ENCODE measurements at regions not wholly inside any gene's neighbourhood (a gene's known extent, or its start where the extent isn't known, plus 50 kb on each side); places are given as distances from the start of the nearest gene placed in this dataset.

DNA sequence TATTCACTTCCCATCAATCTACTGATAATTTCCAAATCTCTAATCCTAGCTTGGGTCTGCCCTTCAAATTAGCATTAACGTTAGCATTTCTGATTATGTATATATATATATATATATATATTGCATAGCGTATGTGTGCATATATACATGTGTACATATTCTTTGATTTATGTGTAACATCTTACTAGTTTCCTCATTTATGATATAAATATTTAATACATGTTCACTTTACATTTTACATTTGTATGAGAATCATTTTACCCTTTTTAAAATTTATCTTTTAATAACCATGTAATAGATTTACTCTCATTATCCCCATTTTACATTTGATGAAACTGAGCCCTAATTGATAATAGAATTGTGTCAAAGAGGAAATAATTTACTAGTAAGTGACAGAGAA lies 164.7 kb downstream of the ZNF648 start:
- TF ChIP-seq, protein P1, sequence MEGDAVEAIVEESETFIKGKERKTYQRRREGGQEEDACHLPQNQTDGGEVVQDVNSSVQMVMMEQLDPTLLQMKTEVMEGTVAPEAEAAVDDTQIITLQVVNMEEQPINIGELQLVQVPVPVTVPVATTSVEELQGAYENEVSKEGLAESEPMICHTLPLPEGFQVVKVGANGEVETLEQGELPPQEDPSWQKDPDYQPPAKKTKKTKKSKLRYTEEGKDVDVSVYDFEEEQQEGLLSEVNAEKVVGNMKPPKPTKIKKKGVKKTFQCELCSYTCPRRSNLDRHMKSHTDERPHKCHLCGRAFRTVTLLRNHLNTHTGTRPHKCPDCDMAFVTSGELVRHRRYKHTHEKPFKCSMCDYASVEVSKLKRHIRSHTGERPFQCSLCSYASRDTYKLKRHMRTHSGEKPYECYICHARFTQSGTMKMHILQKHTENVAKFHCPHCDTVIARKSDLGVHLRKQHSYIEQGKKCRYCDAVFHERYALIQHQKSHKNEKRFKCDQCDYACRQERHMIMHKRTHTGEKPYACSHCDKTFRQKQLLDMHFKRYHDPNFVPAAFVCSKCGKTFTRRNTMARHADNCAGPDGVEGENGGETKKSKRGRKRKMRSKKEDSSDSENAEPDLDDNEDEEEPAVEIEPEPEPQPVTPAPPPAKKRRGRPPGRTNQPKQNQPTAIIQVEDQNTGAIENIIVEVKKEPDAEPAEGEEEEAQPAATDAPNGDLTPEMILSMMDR (IDR thresholded peaks at IDR 0.05) = no peak
- TF ChIP-seq POLR2AphosphoS5 (IDR thresholded peaks at IDR 0.05; ENCODE audit: low read depth, low read length) (no peak), YY1 (IDR thresholded peaks at IDR 0.05; ENCODE audit: low read depth) (no peak), RAD21 (IDR thresholded peaks at IDR 0.05; ENCODE audit: low read length) (no peak)
- TF ChIP-seq, protein P2, sequence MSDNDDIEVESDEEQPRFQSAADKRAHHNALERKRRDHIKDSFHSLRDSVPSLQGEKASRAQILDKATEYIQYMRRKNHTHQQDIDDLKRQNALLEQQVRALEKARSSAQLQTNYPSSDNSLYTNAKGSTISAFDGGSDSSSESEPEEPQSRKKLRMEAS (IDR thresholded peaks at IDR 0.05; ENCODE audit: low read depth) = no peak

All from SK-N-SH (cell line).